HEK293T (cell line): ENCODE measurements at regions not wholly inside any gene's neighbourhood (a gene's known extent, or its start where the extent isn't known, plus 50 kb on each side); places are given as distances from the start of the nearest gene placed in this dataset.

Source experiments
- ARNT ChIP-seq: fragments of 450-650 bp; IDR thresholded peaks from 2 replicates; pipeline ENCODE4 v1.6.1; 2017; ENCODE audit warnings: mild to moderate bottlenecking
- BHLHE40 ChIP-seq: fragments of 450-650 bp; IDR thresholded peaks from 2 replicates; pipeline ENCODE4 v1.6.1; 2016; ENCODE audit warnings: mild to moderate bottlenecking, moderate library complexity, borderline replicate concordance
- SP1 ChIP-seq: fragments of 450-650 bp; IDR thresholded peaks from 2 replicates; pipeline ENCODE4 v1.6.1; 2017

GRCh38 chr18:22336406-22336805 lies 81.3 kb downstream of the CTAGE1 start:
- TF ChIP-seq SP1 (no peak), BHLHE40 (no peak), ARNT (no peak)
